K562 (cell line): ENCODE measurements at regions not wholly inside any gene's neighbourhood (a gene's known extent, or its start where the extent isn't known, plus 50 kb on each side); places are given as distances from the start of the nearest gene placed in this dataset.

Experiments used
- ATAC-seq: fragments of 200-7000 bp; cut with Tn5 transposase; 3 replicates; pipeline ENCODE4 v1.9.1; 2020; ENCODE audit warnings: moderate library complexity
- BruUV-seq: library from RNA; stranded (reverse); fragments of 400-500 nt; replicated peaks from 2 replicates; lab custom pipeline; 2021; lab: Mats Ljungman, UMichigan
- CTCF ChIA-PET: fragments of 300-600 bp; formaldehyde crosslinking; extraction: SDS; loops from one replicate; lab custom pipeline; 2021; ENCODE audit warnings: low intra/inter-chr PET ratio; lab: Yijun Ruan, JAX
- POLR2A ChIA-PET: fragments of 300-600, 350-650 bp; sonication (Branson Sonifier 250); formaldehyde crosslinking; extraction: SDS; loops from one replicate; lab custom pipeline; 2021; ENCODE audit warnings: antibody characterized with exemption, inconsistent platforms; lab: Yijun Ruan, JAX
- DNase-seq, 4 experiments: peaks; one replicate each; pipeline versions ENCODE4 v3.0.0 to v3.0.0-alpha.2; 2011 to 2018; ENCODE audit warnings: low spot score in 3 of 4, mixed read lengths in 3 of 4; ENCODE audit errors: extremely low read depth in 1 of 4
- FAIRE-seq: peaks from 2 replicates; lab custom pipeline; 2011; peaks lifted over from hg19 to GRCh38; lab: Jason Lieb, UNC
- H2AFZ ChIP-seq: 2 replicates; pipeline ENCODE4 v1.6.0; 2011; ENCODE audit warnings: low read depth, low read length, control low read depth, inconsistent platforms
- H3K27ac ChIP-seq: fragments of 200-600 bp; 3 replicates; pipeline ENCODE4 v1.8.0; 2011; ENCODE audit warnings: low read depth, mild to moderate bottlenecking, control low read depth, inconsistent platforms, low read length, moderate library complexity, mixed read lengths; ENCODE audit errors: extremely low read depth
- H3K27me3 ChIP-seq, 2 experiments: fragments of 300-600 bp in 1 of 2; 2 replicates in 1 of 2; 3 replicates in 1 of 2; pipeline versions ENCODE4 v1.6.0 to v1.8.0; 2011; ENCODE audit warnings: inconsistent platforms in 2 of 2, low read length in 2 of 2, mild to moderate bottlenecking in 1 of 2, mixed read lengths in 1 of 2, moderate library complexity in 1 of 2; ENCODE audit not compliant: control insufficient read depth in 2 of 2, insufficient read depth in 2 of 2
- H3K36me3 ChIP-seq: fragments of 300-600 bp; 3 replicates; pipeline ENCODE4 v1.8.0; 2011; ENCODE audit warnings: mild to moderate bottlenecking, low read length, inconsistent platforms; ENCODE audit not compliant: control insufficient read depth, insufficient read depth
- H3K4me1 ChIP-seq, 2 experiments: fragments of 200-600 bp in 1 of 2; replicated peaks in 1 of 2; 2 replicates in 1 of 2; 3 replicates in 1 of 2; pipeline versions ENCODE4 v1.5.1 to v1.8.0; 2011; ENCODE audit warnings: inconsistent platforms in 2 of 2, low read length in 2 of 2, mild to moderate bottlenecking in 1 of 2, mixed read lengths in 1 of 2, moderate library complexity in 1 of 2; ENCODE audit not compliant: control insufficient read depth in 2 of 2, insufficient read depth in 2 of 2
- H3K4me2 ChIP-seq: 2 replicates; pipeline ENCODE4 v1.6.1; 2011; ENCODE audit warnings: low read length, control low read depth, inconsistent platforms, mixed read lengths; ENCODE audit not compliant: insufficient read depth
- H3K4me3 ChIP-seq: fragments of 200-600 bp; sonication (generic), shearing (Covaris generic); 2 replicates; pipeline ENCODE4 v1.5.1; 2016; ENCODE audit warnings: control low read depth, inconsistent platforms
- H3K79me2 ChIP-seq: fragments of 200-600 bp; 3 replicates; pipeline ENCODE4 v1.8.0; 2011; ENCODE audit warnings: low read length, inconsistent platforms; ENCODE audit not compliant: control insufficient read depth, insufficient read depth
- H3K9ac ChIP-seq, 2 experiments: 2 replicates each; pipeline versions ENCODE4 v1.6.0 to v1.6.1; 2011; ENCODE audit warnings: low read depth in 2 of 2, low read length in 2 of 2, control low read depth in 1 of 2, inconsistent platforms in 1 of 2, mild to moderate bottlenecking in 1 of 2, mixed read lengths in 1 of 2; ENCODE audit not compliant: insufficient read depth in 1 of 2
- H3K9me1 ChIP-seq: one replicate; pipeline ENCODE4 v1.6.0; 2011; ENCODE audit warnings: inconsistent platforms, mild to moderate bottlenecking, low read length, moderate library complexity; ENCODE audit not compliant: control insufficient read depth, insufficient read depth
- H3K9me3 ChIP-seq: replicated peaks from 2 replicates; pipeline ENCODE4 v1.5.1; 2011; ENCODE audit warnings: low read depth, low read length, inconsistent platforms; ENCODE audit not compliant: control insufficient read depth, insufficient read depth
- H4K20me1 ChIP-seq: replicated peaks from 2 replicates; pipeline ENCODE4 v1.6.1; 2011; ENCODE audit warnings: low read length, inconsistent platforms, mixed read lengths; ENCODE audit not compliant: control insufficient read depth, insufficient read depth
- E2F1 ChIP-seq: sonication (generic); formaldehyde crosslinking; IDR thresholded peaks from 2 replicates; pipeline ENCODE4 v1.8.1; 2023; ENCODE audit warnings: mild to moderate bottlenecking, missing genetic modification reagents, moderate library complexity
- SMAD2 ChIP-seq: fragments of 150-350 bp; IDR thresholded peaks from 2 replicates; pipeline ENCODE4 v1.6.1; 2014; ENCODE audit warnings: low read depth, mild to moderate bottlenecking, low read length
- WGBS: fragments of 100-300 bp; shearing (Covaris generic); methylation state at CpG from one replicate; pipeline ENCODE4 v1.1.6; 2016; ENCODE audit warnings: low coverage, mixed read lengths; ENCODE audit not compliant: insufficient coverage; ENCODE audit errors: missing lambda C conversion rate; 5-methylcytosine and 5-hydroxymethylcytosine counted together
- in situ Hi-C: fragments of 300-500 bp; cut with MboI; formaldehyde crosslinking; loops from 4 replicates; pipeline ENCODE4 v1.15.0; 2018; ENCODE audit warnings: inconsistent platforms, mixed read lengths
- intact Hi-C: fragments of 100-400 bp; cut with micrococcal nuclease; formaldehyde crosslinking; loops from 2 replicates; pipeline ENCODE4 v1.14.2; 2022
- TF ChIP-seq, protein P1 (sequence below): fragments of 450-650 bp; conservative IDR thresholded peaks from 2 replicates; pipeline ENCODE4 v1.6.1; 2016; ENCODE audit warnings: missing genetic modification characterization, low read depth, mild to moderate bottlenecking, missing compliant biosample characterization, moderate library complexity
- TF ChIP-seq, protein P2 (sequence below): fragments of 450-650 bp; IDR thresholded peaks from 2 replicates; pipeline ENCODE4 v1.6.1; 2017; ENCODE audit warnings: mild to moderate bottlenecking, moderate library complexity
- TF ChIP-seq, protein P3 (sequence below): fragments of 450-650 bp; IDR thresholded peaks from 2 replicates; pipeline ENCODE4 v1.6.1; 2016; ENCODE audit warnings: antibody characterized with exemption

GRCh38 chr6:90424580-90424979 is 127.9 kb upstream of the BACH2 start (continued):
- no peak for TF ChIP-seq E2F1 (CRISPR knock-in tag)
- TF ChIP-seq, all 486 proteins: peak for 0

- DNase-seq, result no peak
- no TSS peak for BruUV-seq
- no peaks in the 10 kb centered on the region for H3K9me1 ChIP-seq
- intact Hi-C loops, result no loop called here
- POLR2A ChIA-PET, result interaction anchor here (0.7 to 1.1 kb wide), 3 partner anchors 8 to 89 kb away, joined by 3 to 4 read pairs (median 3); no protein-coding TSS in a partner anchor
- no peaks in the 10 kb centered on the region for H3K36me3 ChIP-seq
- no peaks in the 10 kb centered on the region for H3K9me3 ChIP-seq
- in situ Hi-C loops, result no loop called here
- no peaks in the 10 kb centered on the region for H4K20me1 ChIP-seq
- H3K27ac ChIP-seq, result no peak overlapping the region
- ATAC-seq, result no peak
- no peak overlapping the region for H3K4me2 ChIP-seq
- no peak overlapping the region for H3K9ac ChIP-seq
- no peak overlapping the region for H3K4me3 ChIP-seq
- no peak overlapping the region for H2AFZ ChIP-seq
- 81% methylated on average over 1 of the region's 1 CpG for WGBS
- no peaks in the 10 kb centered on the region for H3K4me1 ChIP-seq
- TF ChIP-seq SMAD2, result no peak
- TF ChIP-seq, protein P1, sequence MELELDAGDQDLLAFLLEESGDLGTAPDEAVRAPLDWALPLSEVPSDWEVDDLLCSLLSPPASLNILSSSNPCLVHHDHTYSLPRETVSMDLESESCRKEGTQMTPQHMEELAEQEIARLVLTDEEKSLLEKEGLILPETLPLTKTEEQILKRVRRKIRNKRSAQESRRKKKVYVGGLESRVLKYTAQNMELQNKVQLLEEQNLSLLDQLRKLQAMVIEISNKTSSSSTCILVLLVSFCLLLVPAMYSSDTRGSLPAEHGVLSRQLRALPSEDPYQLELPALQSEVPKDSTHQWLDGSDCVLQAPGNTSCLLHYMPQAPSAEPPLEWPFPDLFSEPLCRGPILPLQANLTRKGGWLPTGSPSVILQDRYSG, result no peak
- TF ChIP-seq, protein P2, sequence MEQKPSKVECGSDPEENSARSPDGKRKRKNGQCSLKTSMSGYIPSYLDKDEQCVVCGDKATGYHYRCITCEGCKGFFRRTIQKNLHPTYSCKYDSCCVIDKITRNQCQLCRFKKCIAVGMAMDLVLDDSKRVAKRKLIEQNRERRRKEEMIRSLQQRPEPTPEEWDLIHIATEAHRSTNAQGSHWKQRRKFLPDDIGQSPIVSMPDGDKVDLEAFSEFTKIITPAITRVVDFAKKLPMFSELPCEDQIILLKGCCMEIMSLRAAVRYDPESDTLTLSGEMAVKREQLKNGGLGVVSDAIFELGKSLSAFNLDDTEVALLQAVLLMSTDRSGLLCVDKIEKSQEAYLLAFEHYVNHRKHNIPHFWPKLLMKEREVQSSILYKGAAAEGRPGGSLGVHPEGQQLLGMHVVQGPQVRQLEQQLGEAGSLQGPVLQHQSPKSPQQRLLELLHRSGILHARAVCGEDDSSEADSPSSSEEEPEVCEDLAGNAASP, result no peak
- TF ChIP-seq, protein P3, sequence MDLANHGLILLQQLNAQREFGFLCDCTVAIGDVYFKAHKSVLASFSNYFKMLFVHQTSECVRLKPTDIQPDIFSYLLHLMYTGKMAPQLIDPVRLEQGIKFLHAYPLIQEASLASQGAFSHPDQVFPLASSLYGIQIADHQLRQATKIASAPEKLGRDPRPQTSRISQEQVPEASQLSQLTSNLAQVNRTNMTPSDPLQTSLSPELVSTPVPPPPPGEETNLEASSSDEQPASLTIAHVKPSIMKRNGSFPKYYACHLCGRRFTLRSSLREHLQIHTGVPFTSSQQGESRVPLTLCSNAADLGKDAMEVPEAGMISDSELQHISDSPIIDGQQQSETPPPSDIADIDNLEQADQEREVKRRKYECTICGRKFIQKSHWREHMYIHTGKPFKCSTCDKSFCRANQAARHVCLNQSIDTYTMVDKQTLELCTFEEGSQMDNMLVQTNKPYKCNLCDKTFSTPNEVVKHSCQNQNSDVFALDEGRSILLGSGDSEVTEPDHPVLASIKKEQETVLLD, result no peak
- TF ChIP-seq, all 486 proteins: peak for 0
- Histone ChIP-seq H3K79me2 (no peaks in the 10 kb centered on the region), H3K27me3 (no peaks in the 10 kb centered on the region)
- no peak for FAIRE-seq
- CTCF ChIA-PET, result no interaction called here
Measured at GRCh38 chr6:90421666-90422065, 125.0 kb upstream of the BACH2 start.
